ENCODE measurements at regions not wholly inside any gene's neighbourhood (a gene's known extent, or its start where the extent isn't known, plus 50 kb on each side); places are given as distances from the start of the nearest gene placed in this dataset.

DNA sequence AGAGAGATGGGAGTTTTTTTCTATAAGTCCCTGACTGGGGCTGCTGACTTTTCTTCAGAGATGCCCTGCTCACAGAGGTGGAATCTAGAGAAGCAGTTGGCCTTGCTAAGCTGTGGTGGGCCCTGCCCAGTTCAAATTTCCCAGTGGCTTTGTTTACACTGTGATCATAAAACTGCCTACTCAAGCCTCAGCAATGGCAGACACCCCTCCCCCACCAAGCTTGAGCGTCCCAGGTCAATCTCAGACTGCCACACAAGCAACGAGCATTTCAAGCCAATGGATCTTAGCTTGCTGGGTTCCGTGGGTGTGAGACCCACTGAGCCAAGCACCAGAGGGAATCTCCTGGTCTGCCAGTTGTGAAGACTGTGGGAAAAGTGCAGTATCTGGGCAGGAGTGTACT, 199.8 kb upstream of the WDFY3 start:
- TF ChIP-seq POLR2A (IDR thresholded peaks at IDR 0.05), result no peak
- TF ChIP-seq, protein P1, sequence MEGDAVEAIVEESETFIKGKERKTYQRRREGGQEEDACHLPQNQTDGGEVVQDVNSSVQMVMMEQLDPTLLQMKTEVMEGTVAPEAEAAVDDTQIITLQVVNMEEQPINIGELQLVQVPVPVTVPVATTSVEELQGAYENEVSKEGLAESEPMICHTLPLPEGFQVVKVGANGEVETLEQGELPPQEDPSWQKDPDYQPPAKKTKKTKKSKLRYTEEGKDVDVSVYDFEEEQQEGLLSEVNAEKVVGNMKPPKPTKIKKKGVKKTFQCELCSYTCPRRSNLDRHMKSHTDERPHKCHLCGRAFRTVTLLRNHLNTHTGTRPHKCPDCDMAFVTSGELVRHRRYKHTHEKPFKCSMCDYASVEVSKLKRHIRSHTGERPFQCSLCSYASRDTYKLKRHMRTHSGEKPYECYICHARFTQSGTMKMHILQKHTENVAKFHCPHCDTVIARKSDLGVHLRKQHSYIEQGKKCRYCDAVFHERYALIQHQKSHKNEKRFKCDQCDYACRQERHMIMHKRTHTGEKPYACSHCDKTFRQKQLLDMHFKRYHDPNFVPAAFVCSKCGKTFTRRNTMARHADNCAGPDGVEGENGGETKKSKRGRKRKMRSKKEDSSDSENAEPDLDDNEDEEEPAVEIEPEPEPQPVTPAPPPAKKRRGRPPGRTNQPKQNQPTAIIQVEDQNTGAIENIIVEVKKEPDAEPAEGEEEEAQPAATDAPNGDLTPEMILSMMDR (IDR thresholded peaks at IDR 0.05), result no peak
